ENCODE measurements at regions not wholly inside any gene's neighbourhood (a gene's known extent, or its start where the extent isn't known, plus 50 kb on each side); places are given as distances from the start of the nearest gene placed in this dataset.

DNA sequence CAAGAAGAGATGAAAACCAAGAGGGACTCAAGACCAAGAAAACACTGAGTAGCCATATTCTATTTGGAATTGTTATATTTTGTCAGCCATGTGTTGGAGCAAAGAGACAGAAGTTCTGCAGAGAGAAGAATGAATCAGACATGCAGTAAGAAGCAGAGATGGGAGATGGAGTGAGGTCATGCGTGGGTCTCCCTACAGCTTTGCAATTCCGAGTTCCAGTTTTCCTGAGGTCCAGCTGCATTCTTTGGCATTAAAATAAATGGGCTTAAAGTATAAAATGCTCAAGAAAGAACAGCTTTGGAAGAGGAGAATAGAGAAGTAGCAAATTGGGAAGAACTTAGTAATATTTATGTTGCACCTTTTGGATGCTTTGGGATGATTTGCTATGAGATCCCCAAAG lies 361.6 kb downstream of the NPR3 start:
- H3K27ac ChIP-seq = no peak overlapping the region
- no peak overlapping the region for H3K4me3 ChIP-seq
- no peak for FAIRE-seq
- H3K4me1 ChIP-seq = peaks cover 13% of the 10 kb centered on the region
- no peak for DNase-seq (ENCODE audit: low read depth in 1 of 2, low spot score in 1 of 2)
- no peak for TF ChIP-seq RAD21 (conservative IDR thresholded peaks at IDR 0.05 in 1 of 2, IDR thresholded peaks at IDR 0.05 in 1 of 2)
- TF ChIP-seq EHMT2 (IDR thresholded peaks at IDR 0.05; ENCODE audit: low read depth) = no peak
- 66% methylated on average over 2 of the region's 2 CpGs for WGBS (ENCODE audit: missing lambda C conversion rate)
- CTCF ChIA-PET = interaction anchor here (0.6 kb wide), 1 partner anchor 11 kb away, joined by 3 read pairs; no protein-coding TSS in a partner anchor
- no peak for ATAC-seq
- H3K9me3 ChIP-seq = no peaks in the 10 kb centered on the region
- POLR2A ChIA-PET = no interaction called here
- H3K4me2 ChIP-seq = no peak overlapping the region

GRCh38 chr5:33073881-33074327 lies 362.8 kb downstream of the NPR3 start:
- 49% methylated on average over 3 of the region's 3 CpGs for WGBS (ENCODE audit: missing lambda C conversion rate)
- no peak overlapping the region for H3K4me3 ChIP-seq
- no peaks in the 10 kb centered on the region for H3K9me3 ChIP-seq
- H3K4me2 ChIP-seq = no peak overlapping the region
- TF ChIP-seq MYC (IDR thresholded peaks at IDR 0.05; ENCODE audit: borderline replicate concordance, low read length) (no peak), HOXB5 (CRISPR knock-in tag; IDR thresholded peaks at IDR 0.05) (no peak), FOSL2 (IDR thresholded peaks at IDR 0.05) (no peak), FOSL2 (CRISPR knock-in tag; IDR thresholded peaks at IDR 0.05) (no peak), EHF (CRISPR knock-in tag; IDR thresholded peaks at IDR 0.05) (no peak), ZFP36 (IDR thresholded peaks at IDR 0.05; ENCODE audit: borderline replicate concordance, partially characterized antibody) (no peak), EP300 (IDR thresholded peaks at IDR 0.05) (no peak), HES2 (IDR thresholded peaks at IDR 0.05) (no peak), KDM1A (IDR thresholded peaks at IDR 0.05; ENCODE audit: low read depth) (no peak), TFCP2L1 (CRISPR knock-in tag; IDR thresholded peaks at IDR 0.05) (no peak), MAX (IDR thresholded peaks at IDR 0.05) (no peak), HOXB13 (CRISPR knock-in tag; IDR thresholded peaks at IDR 0.05; ENCODE audit: low read depth) (no peak), HDAC2 (IDR thresholded peaks at IDR 0.05) (no peak), CBX2 (IDR thresholded peaks at IDR 0.05; ENCODE audit: borderline replicate concordance, low read depth) (no peak), CTCF (IDR thresholded peaks at IDR 0.05) (no peak), HMGXB4 (CRISPR knock-in tag; IDR thresholded peaks at IDR 0.05; ENCODE audit: borderline replicate concordance) (no peak)
- TF ChIP-seq, protein P1, sequence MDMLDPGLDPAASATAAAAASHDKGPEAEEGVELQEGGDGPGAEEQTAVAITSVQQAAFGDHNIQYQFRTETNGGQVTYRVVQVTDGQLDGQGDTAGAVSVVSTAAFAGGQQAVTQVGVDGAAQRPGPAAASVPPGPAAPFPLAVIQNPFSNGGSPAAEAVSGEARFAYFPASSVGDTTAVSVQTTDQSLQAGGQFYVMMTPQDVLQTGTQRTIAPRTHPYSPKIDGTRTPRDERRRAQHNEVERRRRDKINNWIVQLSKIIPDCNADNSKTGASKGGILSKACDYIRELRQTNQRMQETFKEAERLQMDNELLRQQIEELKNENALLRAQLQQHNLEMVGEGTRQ (IDR thresholded peaks at IDR 0.05) = no peak
- DNase-seq (ENCODE audit: low read depth in 1 of 2, low spot score in 1 of 2) (no peak), FAIRE-seq (no peak), ATAC-seq (no peak)
- no peak overlapping the region for H3K27ac ChIP-seq
- CTCF ChIA-PET = interaction anchor here (1.3 kb wide), 1 partner anchor 8 kb away, joined by 3 read pairs; no protein-coding TSS in a partner anchor
- peaks cover 9% of the 10 kb centered on the region for H3K4me1 ChIP-seq
- POLR2A ChIA-PET = no interaction called here

GRCh38 chr5:33074548-33074947 lies 363.4 kb downstream of the NPR3 start:
- TF ChIP-seq RFX5 (IDR thresholded peaks at IDR 0.05) (no peak), NFE2L2 (conservative IDR thresholded peaks at IDR 0.05; ENCODE audit: low read length) (no peak), SMC3 (IDR thresholded peaks at IDR 0.05) (no peak), EHF (CRISPR knock-in tag; IDR thresholded peaks at IDR 0.05) (no peak), PHF8 (IDR thresholded peaks at IDR 0.05; ENCODE audit: borderline replicate concordance, low read depth) (no peak), JUN (IDR thresholded peaks at IDR 0.05) (no peak), HEYL (CRISPR knock-in tag; IDR thresholded peaks at IDR 0.05) (no peak), CBX8 (IDR thresholded peaks at IDR 0.05) (no peak), CHD2 (IDR thresholded peaks at IDR 0.05; ENCODE audit: low read length, partially characterized antibody) (no peak), TP53 (CRISPR knock-in tag; IDR thresholded peaks at IDR 0.05) (no peak), EP300 (IDR thresholded peaks at IDR 0.05) (no peak), MYC (IDR thresholded peaks at IDR 0.05; ENCODE audit: borderline replicate concordance, low read length) (no peak), ZC3H11A (IDR thresholded peaks at IDR 0.05) (no peak), TFCP2L1 (CRISPR knock-in tag; IDR thresholded peaks at IDR 0.05) (no peak)
- TF ChIP-seq, protein P1 (IDR thresholded peaks at IDR 0.05) = no peak
- Histone ChIP-seq H3K27ac (no peak overlapping the region), H3K9me3 (no peaks in the 10 kb centered on the region), H3K4me2 (no peak overlapping the region), H3K4me1 (peaks cover 7% of the 10 kb centered on the region; the same call in 1 of the 3 replicates), H3K4me3 (no peak overlapping the region)
- 52% methylated on average over 3 of the region's 3 CpGs for WGBS (ENCODE audit: missing lambda C conversion rate)
- ATAC-seq (no peak), DNase-seq (ENCODE audit: low read depth in 1 of 2, low spot score in 1 of 2) (no peak), FAIRE-seq (no peak)
- CTCF ChIA-PET = interaction anchor here (0.6 to 1.3 kb wide), 2 partner anchors 9 to 321 kb away, joined by 3 read pairs; no protein-coding TSS in a partner anchor
- POLR2A ChIA-PET = no interaction called here

Measured in A549 (cell line).